Neural cell (in vitro differentiated cells): ENCODE measurements at regions not wholly inside any gene's neighbourhood (a gene's known extent, or its start where the extent isn't known, plus 50 kb on each side); places are given as distances from the start of the nearest gene placed in this dataset.

Experiments
- EZH2 ChIP-seq: fragments of 200-600, 300-800 bp; shearing (Covaris generic), sonication (generic); IDR thresholded peaks from 2 replicates; pipeline ENCODE4 v1.6.1; 2014; ENCODE audit warnings: antibody characterized with exemption, low read length, borderline replicate concordance, mild to moderate bottlenecking; ENCODE audit not compliant: insufficient read depth, poor library complexity, severe bottlenecking
- MXI1 ChIP-seq: fragments of 450-650 bp; conservative IDR thresholded peaks from 2 replicates; pipeline ENCODE4 v1.6.1; 2014; ENCODE audit warnings: antibody characterized with exemption, mild to moderate bottlenecking; ENCODE audit not compliant: poor library complexity, severe bottlenecking
- POLR2AphosphoS5 ChIP-seq: IDR thresholded peaks from 2 replicates; pipeline ENCODE4 v1.6.1; 2012
- SMC3 ChIP-seq: fragments of 450-650 bp; conservative IDR thresholded peaks from 2 replicates; pipeline ENCODE4 v1.6.1; 2014; ENCODE audit warnings: antibody characterized with exemption, mild to moderate bottlenecking, moderate library complexity; ENCODE audit not compliant: poor library complexity
- TAF1 ChIP-seq: IDR thresholded peaks from 2 replicates; pipeline ENCODE4 v1.6.1; 2012; ENCODE audit warnings: low read depth
- TF ChIP-seq, protein P1 (sequence below): fragments of 450-650 bp; IDR thresholded peaks from 2 replicates; pipeline ENCODE4 v1.5.1; 2014; ENCODE audit warnings: antibody characterized with exemption, mild to moderate bottlenecking, moderate library complexity; ENCODE audit not compliant: poor library complexity, severe bottlenecking

DNA sequence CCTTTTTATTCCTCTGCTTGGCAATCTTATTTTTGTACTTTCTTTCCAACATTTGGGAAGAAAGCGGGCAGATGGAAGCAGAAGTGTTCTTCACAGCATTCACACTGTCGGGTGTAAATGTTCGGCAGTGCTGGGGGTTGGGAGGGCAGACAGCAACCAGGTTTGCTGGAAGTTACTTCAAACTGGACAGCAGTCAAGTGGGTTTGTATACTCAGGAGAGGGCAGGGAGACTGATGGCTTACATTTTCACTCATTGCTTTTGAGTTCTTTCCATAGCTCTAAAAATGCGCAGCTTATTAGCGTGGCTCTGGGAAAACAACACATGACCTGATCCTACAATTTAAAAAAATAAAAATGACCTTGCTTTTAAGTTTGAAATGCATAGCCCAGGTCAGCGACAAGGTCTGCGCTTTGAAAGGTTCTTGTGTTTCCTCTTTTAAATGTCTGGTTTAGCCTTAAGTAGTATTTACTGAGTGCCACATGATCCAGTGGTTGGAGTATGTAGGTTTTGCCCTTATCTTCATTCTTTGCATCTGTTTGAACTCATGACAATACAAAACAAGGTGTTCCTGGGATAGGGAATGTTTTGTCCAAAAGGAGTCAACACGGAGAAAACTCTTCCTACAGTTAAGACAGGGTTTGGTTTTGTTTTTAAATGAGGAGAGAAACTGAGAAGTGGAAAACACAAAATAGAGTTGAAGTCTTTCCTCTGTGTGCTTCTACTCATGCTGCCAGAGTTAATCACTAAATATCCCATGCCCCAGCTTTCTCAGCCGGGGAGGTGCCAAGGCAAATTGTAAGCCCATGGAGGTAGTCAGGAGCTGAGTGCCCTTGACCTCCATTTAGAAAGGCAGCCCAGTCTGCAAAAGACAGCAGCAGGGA lies 132.7 kb upstream of the DMRT1 start:
- TF ChIP-seq EZH2 (no peak), POLR2AphosphoS5 (no peak), SMC3 (no peak), MXI1 (no peak), TAF1 (no peak)
- TF ChIP-seq, protein P1, sequence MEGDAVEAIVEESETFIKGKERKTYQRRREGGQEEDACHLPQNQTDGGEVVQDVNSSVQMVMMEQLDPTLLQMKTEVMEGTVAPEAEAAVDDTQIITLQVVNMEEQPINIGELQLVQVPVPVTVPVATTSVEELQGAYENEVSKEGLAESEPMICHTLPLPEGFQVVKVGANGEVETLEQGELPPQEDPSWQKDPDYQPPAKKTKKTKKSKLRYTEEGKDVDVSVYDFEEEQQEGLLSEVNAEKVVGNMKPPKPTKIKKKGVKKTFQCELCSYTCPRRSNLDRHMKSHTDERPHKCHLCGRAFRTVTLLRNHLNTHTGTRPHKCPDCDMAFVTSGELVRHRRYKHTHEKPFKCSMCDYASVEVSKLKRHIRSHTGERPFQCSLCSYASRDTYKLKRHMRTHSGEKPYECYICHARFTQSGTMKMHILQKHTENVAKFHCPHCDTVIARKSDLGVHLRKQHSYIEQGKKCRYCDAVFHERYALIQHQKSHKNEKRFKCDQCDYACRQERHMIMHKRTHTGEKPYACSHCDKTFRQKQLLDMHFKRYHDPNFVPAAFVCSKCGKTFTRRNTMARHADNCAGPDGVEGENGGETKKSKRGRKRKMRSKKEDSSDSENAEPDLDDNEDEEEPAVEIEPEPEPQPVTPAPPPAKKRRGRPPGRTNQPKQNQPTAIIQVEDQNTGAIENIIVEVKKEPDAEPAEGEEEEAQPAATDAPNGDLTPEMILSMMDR: no peak
